ENCODE measurements at regions not wholly inside any gene's neighbourhood (a gene's known extent, or its start where the extent isn't known, plus 50 kb on each side); places are given as distances from the start of the nearest gene placed in this dataset.
A peak's percentile ranks its signal among the peaks of the same experiment; 100 is the strongest.
"Not testable (repeated sequence)": the region's sequence is repeated elsewhere in the genome, so short reads cannot be mapped to it uniquely, and the experiment has no call there.

GRCh38 chr15:66634540-66634939 lies 67.5 kb upstream of the SMAD6 start:
- no peak overlapping the region for H3K27ac ChIP-seq
- no peak overlapping the region for H3K4me3 ChIP-seq

- Histone ChIP-seq H3K27ac (no peak overlapping the region), H3K4me3 (no peak overlapping the region)
Observed at GRCh38 chr15:66635006-66635405, 67.0 kb upstream of the SMAD6 start.

GRCh38 chr15:66635817-66636216 lies 66.2 kb upstream of the SMAD6 start:
- H3K4me3 ChIP-seq = no peak overlapping the region
- H3K27ac ChIP-seq = no peak overlapping the region

GRCh38 chr15:66637044-66637443 lies 65.0 kb upstream of the SMAD6 start:
- not testable (repeated sequence) for H3K27ac ChIP-seq, H3K4me3 ChIP-seq

GRCh38 chr15:66638377-66638776 lies 63.7 kb upstream of the SMAD6 start:
- Histone ChIP-seq H3K27ac (no peak overlapping the region), H3K4me3 (no peak overlapping the region)

- no peak overlapping the region for H3K4me3 ChIP-seq
- H3K27ac ChIP-seq = no peak overlapping the region
Observed at GRCh38 chr15:66641485-66642315, 60.3 kb upstream of the SMAD6 start.

GRCh38 chr15:66642514-66642913 lies 59.5 kb upstream of the SMAD6 start:
- H3K27ac ChIP-seq = no peak overlapping the region
- no peak overlapping the region for H3K4me3 ChIP-seq

- Histone ChIP-seq H3K27ac (no peak overlapping the region), H3K4me3 (no peak overlapping the region)
Observed at GRCh38 chr15:66643033-66643432, 59.0 kb upstream of the SMAD6 start.

GRCh38 chr15:66644000-66644787 lies 57.8 kb upstream of the SMAD6 start:
- Histone ChIP-seq H3K27ac (peak overlapping the region in 7 of 21 experiments; percentile 25 to 75 (median 56)), H3K4me3 (no peak overlapping the region)

- H3K4me3 ChIP-seq = no peak overlapping the region
- peak overlapping the region in 7 of 21 experiments; percentile 25 to 75 (median 56) for H3K27ac ChIP-seq
Observed at GRCh38 chr15:66644869-66645268, 57.2 kb upstream of the SMAD6 start.

GRCh38 chr15:66646308-66646707 lies 55.7 kb upstream of the SMAD6 start:
- Histone ChIP-seq H3K4me3 (no peak overlapping the region), H3K27ac (peak overlapping the region in 1 of 21 experiments; percentile 49)

- H3K27ac ChIP-seq = peak overlapping the region in 7 of 21 experiments; percentile 4 to 49 (median 24)
- H3K4me3 ChIP-seq = no peak overlapping the region
Observed at GRCh38 chr15:66646799-66647198, 55.2 kb upstream of the SMAD6 start.

- H3K4me3 ChIP-seq = no peak overlapping the region
- H3K27ac ChIP-seq = peak overlapping the region in 11 of 21 experiments; percentile 0 to 49 (median 28)
Observed at GRCh38 chr15:66647358-66647757, 54.7 kb upstream of the SMAD6 start.

- no peak overlapping the region for H3K4me3 ChIP-seq
- no peak overlapping the region for H3K27ac ChIP-seq
Observed at GRCh38 chr15:66648588-66648987, 53.4 kb upstream of the SMAD6 start.

GRCh38 chr15:66649235-66649984 lies 52.6 kb upstream of the SMAD6 start:
- H3K27ac ChIP-seq = no peak overlapping the region
- H3K4me3 ChIP-seq = no peak overlapping the region

- no peak overlapping the region for H3K4me3 ChIP-seq
- no peak overlapping the region for H3K27ac ChIP-seq
Observed at GRCh38 chr15:66650433-66650832, 51.6 kb upstream of the SMAD6 start.

- Histone ChIP-seq H3K4me3 (no peak overlapping the region), H3K27ac (no peak overlapping the region)
Observed at GRCh38 chr15:66651198-66651597, 50.8 kb upstream of the SMAD6 start.

GRCh38 chr15:66651913-66652642 lies 50.0 kb upstream of the SMAD6 start:
- Histone ChIP-seq H3K27ac (no peak overlapping the region), H3K4me3 (no peak overlapping the region)

Data from skin epidermis (tissue), 12 donors.